ENCODE measurements at regions not wholly inside any gene's neighbourhood (a gene's known extent, or its start where the extent isn't known, plus 50 kb on each side); places are given as distances from the start of the nearest gene placed in this dataset.

DNA sequence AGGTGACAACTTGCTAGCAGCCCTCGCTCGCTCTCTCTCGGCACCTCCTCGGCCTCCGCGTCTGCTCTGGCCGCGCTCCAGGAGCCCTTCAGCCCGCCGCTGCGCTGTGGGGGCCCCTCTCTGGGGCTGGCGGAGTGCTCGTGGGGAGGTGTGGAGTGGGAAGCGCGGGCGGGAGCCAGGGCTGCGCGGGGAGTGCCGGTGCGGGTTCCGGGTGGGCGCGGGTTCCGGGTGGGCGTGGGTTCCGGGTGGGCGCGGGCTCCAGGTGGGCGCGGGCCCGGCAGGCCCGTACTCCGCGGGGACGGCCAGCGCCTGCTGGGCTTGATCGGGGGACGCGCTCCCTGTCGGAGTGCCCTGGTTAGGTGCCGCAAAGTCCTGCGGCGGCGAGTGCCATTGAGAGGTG lies 384.3 kb downstream of the GPM6A start:
- TF ChIP-seq TARDBP (IDR thresholded peaks at IDR 0.05) (no peak), BHLHE40 (IDR thresholded peaks at IDR 0.05; ENCODE audit: borderline replicate concordance) (no peak), FOXM1 (IDR thresholded peaks at IDR 0.05; ENCODE audit: borderline replicate concordance) (no peak), NFRKB (IDR thresholded peaks at IDR 0.05) (no peak), ZNF384 (IDR thresholded peaks at IDR 0.05) (no peak), FOXK2 (IDR thresholded peaks at IDR 0.05) (no peak), HDGF (IDR thresholded peaks at IDR 0.05; ENCODE audit: borderline replicate concordance) (no peak), ARNT (IDR thresholded peaks at IDR 0.05) (no peak), LEF1 (IDR thresholded peaks at IDR 0.05; ENCODE audit: borderline replicate concordance) (no peak), SUZ12 (IDR thresholded peaks at IDR 0.05) (no peak), FOXA1 (IDR thresholded peaks at IDR 0.05) (no peak), SP1 (IDR thresholded peaks at IDR 0.05) (no peak), ELF4 (IDR thresholded peaks at IDR 0.05) (no peak)
- TF ChIP-seq, protein P1, sequence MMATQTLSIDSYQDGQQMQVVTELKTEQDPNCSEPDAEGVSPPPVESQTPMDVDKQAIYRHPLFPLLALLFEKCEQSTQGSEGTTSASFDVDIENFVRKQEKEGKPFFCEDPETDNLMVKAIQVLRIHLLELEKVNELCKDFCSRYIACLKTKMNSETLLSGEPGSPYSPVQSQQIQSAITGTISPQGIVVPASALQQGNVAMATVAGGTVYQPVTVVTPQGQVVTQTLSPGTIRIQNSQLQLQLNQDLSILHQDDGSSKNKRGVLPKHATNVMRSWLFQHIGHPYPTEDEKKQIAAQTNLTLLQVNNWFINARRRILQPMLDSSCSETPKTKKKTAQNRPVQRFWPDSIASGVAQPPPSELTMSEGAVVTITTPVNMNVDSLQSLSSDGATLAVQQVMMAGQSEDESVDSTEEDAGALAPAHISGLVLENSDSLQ (IDR thresholded peaks at IDR 0.05): no peak
